ENCODE measurements at regions not wholly inside any gene's neighbourhood (a gene's known extent, or its start where the extent isn't known, plus 50 kb on each side); places are given as distances from the start of the nearest gene placed in this dataset.

- ATAC-seq (no peak), DNase-seq (ENCODE audit: low read depth, low spot score) (no peak)
- Histone ChIP-seq H4K20me1 (ENCODE audit: insufficient read depth) (no peaks in the 10 kb centered on the region), H3K4me1 (ENCODE audit: control insufficient read depth in 1 of 2, insufficient read depth in 2 of 2, low read length in 2 of 2) (no peaks in the 10 kb centered on the region), H2AFZ (ENCODE audit: low read depth, low read length, poor library complexity, severe bottlenecking) (no peak overlapping the region), H3K9me3 (ENCODE audit: control insufficient read depth in 1 of 2, insufficient read depth in 1 of 2, low read depth in 1 of 2, low read length in 2 of 2) (no peaks in the 10 kb centered on the region), H3K9ac (ENCODE audit: low read length) (no peak overlapping the region), H3K27ac (ENCODE audit: low read depth, low read length) (no peak overlapping the region), H3K4me3 (replicated peaks in 1 of 2; ENCODE audit: low read depth in 1 of 2, low read length in 2 of 2) (no peak overlapping the region), H3K9me2 (ENCODE audit: insufficient read depth) (no peaks in the 10 kb centered on the region), H3K36me3 (ENCODE audit: control insufficient read depth in 1 of 2, insufficient read depth in 2 of 2, low read length in 2 of 2) (no peaks in the 10 kb centered on the region), H3K79me2 (ENCODE audit: insufficient read depth, low read length) (no peaks in the 10 kb centered on the region), H3K27me3 (ENCODE audit: insufficient read depth, low read length) (no peaks in the 10 kb centered on the region), H3K4me2 (ENCODE audit: low read length) (no peak overlapping the region)
- ChIA-PET POLR2A (no interaction called here), CTCF (no interaction called here), RAD21 (ENCODE audit: low non-redundant PET in 1 of 2, low total read pairs in 2 of 2, uncharacterized antibody in 2 of 2, unreplicated experiment in 2 of 2) (no interaction called here)
- intact Hi-C loops (cut with micrococcal nuclease), result no loop called here
- BruUV-seq (replicated peaks), result no TSS peak
- TF ChIP-seq CBX3 (IDR thresholded peaks at IDR 0.05; ENCODE audit: low read depth) (no peak), ATF3 (IDR thresholded peaks at IDR 0.05) (no peak), SP1 (IDR thresholded peaks at IDR 0.05; ENCODE audit: low read depth) (no peak)
Measured at GRCh38 chr3:161939918-161940620, 443.5 kb downstream of the OTOL1 start.

- no peak for TF ChIP-seq ZFX (IDR thresholded peaks at IDR 0.05)
- no peaks in the 10 kb centered on the region for H3K9me2 ChIP-seq (ENCODE audit: insufficient read depth)
Measured at GRCh38 chr3:161940621-161940965, 444.0 kb downstream of the OTOL1 start.

More at GRCh38 chr3:161940621-161940965, 444.0 kb downstream of the OTOL1 start:
- Histone ChIP-seq H3K79me2 (ENCODE audit: insufficient read depth, low read length) (no peaks in the 10 kb centered on the region), H4K20me1 (ENCODE audit: insufficient read depth) (no peaks in the 10 kb centered on the region), H2AFZ (ENCODE audit: low read depth, low read length, poor library complexity, severe bottlenecking) (no peak overlapping the region), H3K9me3 (ENCODE audit: control insufficient read depth in 1 of 2, insufficient read depth in 1 of 2, low read depth in 1 of 2, low read length in 2 of 2) (no peaks in the 10 kb centered on the region), H3K27ac (ENCODE audit: low read depth, low read length) (no peak overlapping the region), H3K9ac (ENCODE audit: low read length) (no peak overlapping the region), H3K4me2 (ENCODE audit: low read length) (no peak overlapping the region), H3K36me3 (ENCODE audit: control insufficient read depth in 1 of 2, insufficient read depth in 2 of 2, low read length in 2 of 2) (no peaks in the 10 kb centered on the region), H3K27me3 (ENCODE audit: insufficient read depth, low read length) (no peaks in the 10 kb centered on the region), H3K4me1 (ENCODE audit: control insufficient read depth in 1 of 2, insufficient read depth in 2 of 2, low read length in 2 of 2) (no peaks in the 10 kb centered on the region), H3K4me3 (replicated peaks in 1 of 2; ENCODE audit: low read depth in 1 of 2, low read length in 2 of 2) (no peak overlapping the region)
- no TSS peak for BruUV-seq (replicated peaks)
- ATAC-seq (no peak), DNase-seq (ENCODE audit: low read depth, low spot score) (no peak)
- ChIA-PET POLR2A (no interaction called here), RAD21 (ENCODE audit: low non-redundant PET in 1 of 2, low total read pairs in 2 of 2, uncharacterized antibody in 2 of 2, unreplicated experiment in 2 of 2) (no interaction called here), CTCF (no interaction called here)
- intact Hi-C loops (cut with micrococcal nuclease), result no loop called here

All from HCT116 (cell line).